ENCODE measurements at regions not wholly inside any gene's neighbourhood (a gene's known extent, or its start where the extent isn't known, plus 50 kb on each side); places are given as distances from the start of the nearest gene placed in this dataset.

- TF ChIP-seq CTCF (conservative IDR thresholded peaks at IDR 0.05; ENCODE audit: low read depth, low read length), result no peak
- TF ChIP-seq EZH2 (IDR thresholded peaks at IDR 0.05; ENCODE audit: borderline replicate concordance, low read depth, low read length, poor library complexity, severe bottlenecking), result no peak
- ChIA-PET POLR2A (ENCODE audit: low non-redundant PET) (no interaction called here), CTCF (no interaction called here)
- Histone ChIP-seq H3K9me3 (ENCODE audit: low read depth, low read length, poor library complexity, severe bottlenecking) (no peaks in the 10 kb centered on the region), H3K36me3 (ENCODE audit: insufficient read depth, low read length, poor library complexity, severe bottlenecking) (no peaks in the 10 kb centered on the region), H3K27me3 (replicated peaks; ENCODE audit: insufficient read depth, low read depth, low read length, poor library complexity) (no peaks in the 10 kb centered on the region), H3K4me3 (ENCODE audit: low read depth, low read length, poor library complexity, severe bottlenecking) (no peak overlapping the region), H3K4me1 (ENCODE audit: insufficient read depth, low read length, poor library complexity, severe bottlenecking) (no peaks in the 10 kb centered on the region), H3K27ac (ENCODE audit: low read depth, low read length, poor library complexity, severe bottlenecking) (no peak overlapping the region)
- no TSS peak for BruUV-seq (replicated peaks)
- intact Hi-C loops (cut with micrococcal nuclease; ENCODE audit: unreplicated experiment), result no loop called here
- no peak for DNase-seq (ENCODE audit: low spot score)
Measured at GRCh38 chr14:85909581-85909980, 379.6 kb downstream of the FLRT2 start.

- no peaks in the 10 kb centered on the region for H3K9me3 ChIP-seq (ENCODE audit: low read depth, low read length, poor library complexity, severe bottlenecking)
- ChIA-PET CTCF (no interaction called here), POLR2A (ENCODE audit: low non-redundant PET) (no interaction called here)
- TF ChIP-seq EZH2 (IDR thresholded peaks at IDR 0.05; ENCODE audit: borderline replicate concordance, low read depth, low read length, poor library complexity, severe bottlenecking), result no peak
- TF ChIP-seq CTCF (conservative IDR thresholded peaks at IDR 0.05; ENCODE audit: low read depth, low read length), result no peak
- H3K27me3 ChIP-seq (replicated peaks; ENCODE audit: insufficient read depth, low read depth, low read length, poor library complexity), result no peaks in the 10 kb centered on the region
- no peaks in the 10 kb centered on the region for H3K4me1 ChIP-seq (ENCODE audit: insufficient read depth, low read length, poor library complexity, severe bottlenecking)
- no TSS peak for BruUV-seq (replicated peaks)
- H3K36me3 ChIP-seq (ENCODE audit: insufficient read depth, low read length, poor library complexity, severe bottlenecking), result no peaks in the 10 kb centered on the region
- intact Hi-C loops (cut with micrococcal nuclease; ENCODE audit: unreplicated experiment), result no loop called here
- no peak overlapping the region for H3K4me3 ChIP-seq (ENCODE audit: low read depth, low read length, poor library complexity, severe bottlenecking)
- no peak overlapping the region for H3K27ac ChIP-seq (ENCODE audit: low read depth, low read length, poor library complexity, severe bottlenecking)
- no peak for DNase-seq (ENCODE audit: low spot score)
Measured at GRCh38 chr14:85907536-85907935, 377.6 kb downstream of the FLRT2 start.

- no peak overlapping the region for H3K27ac ChIP-seq (ENCODE audit: low read depth, low read length, poor library complexity, severe bottlenecking)
- no peaks in the 10 kb centered on the region for H3K9me3 ChIP-seq (ENCODE audit: low read depth, low read length, poor library complexity, severe bottlenecking)
- no TSS peak for BruUV-seq (replicated peaks)
- ChIA-PET CTCF (no interaction called here), POLR2A (ENCODE audit: low non-redundant PET) (no interaction called here)
- intact Hi-C loops (cut with micrococcal nuclease; ENCODE audit: unreplicated experiment), result no loop called here
- no peaks in the 10 kb centered on the region for H3K4me1 ChIP-seq (ENCODE audit: insufficient read depth, low read length, poor library complexity, severe bottlenecking)
- H3K36me3 ChIP-seq (ENCODE audit: insufficient read depth, low read length, poor library complexity, severe bottlenecking), result no peaks in the 10 kb centered on the region
- no peak overlapping the region for H3K4me3 ChIP-seq (ENCODE audit: low read depth, low read length, poor library complexity, severe bottlenecking)
- H3K27me3 ChIP-seq (replicated peaks; ENCODE audit: insufficient read depth, low read depth, low read length, poor library complexity), result no peaks in the 10 kb centered on the region
- TF ChIP-seq CTCF (conservative IDR thresholded peaks at IDR 0.05; ENCODE audit: low read depth, low read length), result no peak
- no peak for TF ChIP-seq EZH2 (IDR thresholded peaks at IDR 0.05; ENCODE audit: borderline replicate concordance, low read depth, low read length, poor library complexity, severe bottlenecking)
- DNase-seq (ENCODE audit: low spot score), result no peak
Measured at GRCh38 chr14:85897808-85898207, 367.9 kb downstream of the FLRT2 start.
